Lower leg skin (tissue), 4 donors: ENCODE measurements at regions not wholly inside any gene's neighbourhood (a gene's known extent, or its start where the extent isn't known, plus 50 kb on each side); places are given as distances from the start of the nearest gene placed in this dataset.
"Not testable (repeated sequence)": the region's sequence is repeated elsewhere in the genome, so short reads cannot be mapped to it uniquely, and the experiment has no call there.

Experiments used
- DNase-seq, 2 donors: peaks; one replicate each; pipeline ENCODE4 v3.0.0-alpha.2; 2019; ENCODE audit warnings: low spot score in 2 of 2
- H3K4me3 ChIP-seq: fragments of 200-600 bp; sonication (generic); 2 replicates; pipeline ENCODE4 v1.5.1; 2017; ENCODE audit warnings: mild to moderate bottlenecking, low read depth; ENCODE audit not compliant: poor library complexity, severe bottlenecking
- CTCF ChIP-seq, 3 donors: fragments of 450-650 bp; IDR thresholded peaks; one replicate each; pipeline ENCODE4 v1.5.1; 2016; ENCODE audit warnings: antibody characterized with exemption in 3 of 3, mild to moderate bottlenecking in 3 of 3, moderate library complexity in 2 of 3
- POLR2A ChIP-seq, 2 donors: fragments of 450-650 bp; IDR thresholded peaks; one replicate each; pipeline ENCODE4 v1.6.1; 2016 to 2017; ENCODE audit warnings: antibody characterized with exemption in 2 of 2, mild to moderate bottlenecking in 1 of 2, moderate library complexity in 1 of 2
- WGBS, 2 donors: methylation state at CpG; one replicate each; pipeline ENCODE4 v1.1.5; 2018; 5-methylcytosine and 5-hydroxymethylcytosine counted together
- intact Hi-C: fragments of 100-400 bp; cut with DNase I; formaldehyde crosslinking; loops from one replicate; pipeline ENCODE4 v1.15.0; 2023; ENCODE audit warnings: low total_unique reads

- H3K4me3 ChIP-seq, result no peak overlapping the region
Observed at GRCh38 chr20:53865901-53866793, 204.2 kb downstream of the BCAS1 start.

DNA sequence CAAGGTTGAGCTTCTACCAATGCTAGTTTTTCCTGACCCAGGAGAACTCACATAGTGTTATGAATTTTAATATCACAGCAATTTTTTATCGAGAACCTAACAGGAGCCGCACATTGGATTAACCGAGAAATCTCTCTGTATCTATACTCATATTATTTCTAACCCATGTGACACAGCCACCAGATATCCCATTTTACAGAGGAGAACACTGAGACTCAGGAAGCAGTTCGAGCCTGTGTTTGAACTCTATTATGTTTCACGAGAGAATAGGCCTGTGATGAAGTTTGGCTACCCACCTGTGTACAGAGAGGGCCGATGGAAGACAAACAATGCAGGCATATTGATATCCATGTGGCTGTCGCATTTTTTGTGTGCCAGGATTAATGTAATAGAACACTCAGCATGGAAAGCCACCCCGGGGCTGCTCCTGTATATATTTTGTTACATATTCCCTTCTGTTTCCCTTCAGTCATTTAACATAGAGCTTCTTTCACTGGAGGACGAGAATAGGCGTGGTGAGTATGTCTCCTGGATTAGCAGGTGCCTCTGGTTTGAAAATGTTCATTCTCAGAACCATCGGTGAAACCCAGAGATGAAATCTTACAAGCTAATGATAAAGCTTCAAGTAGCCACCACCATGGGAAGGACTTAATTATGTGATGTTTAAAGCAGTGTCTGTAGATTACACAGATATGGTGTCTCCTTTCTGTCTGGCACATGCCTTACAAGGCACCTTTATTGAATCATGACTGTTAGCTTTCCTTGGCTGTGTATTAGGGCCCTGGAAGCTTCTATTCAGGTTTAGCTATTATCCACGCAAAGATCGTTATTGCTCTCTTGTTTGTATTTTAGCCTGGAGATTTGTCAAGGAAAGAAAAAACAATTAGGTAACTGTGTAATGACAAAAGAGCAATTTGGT is 205.4 kb downstream of the BCAS1 start:
- DNase-seq, H3K4me3 ChIP-seq: not testable (repeated sequence)
- intact Hi-C loops, result loop anchor here (10.0 kb wide), 1 partner anchor 70 kb away; no protein-coding TSS in a partner anchor
- 67 to 69% methylated on average over 13 of the region's 13 CpGs for WGBS, 2 donors

More at GRCh38 chr20:53865901-53866793, 204.2 kb downstream of the BCAS1 start:
- intact Hi-C loops, result loop anchor here (10.0 kb wide), 1 partner anchor 71 kb away; no protein-coding TSS in a partner anchor
- DNase-seq, result peak in 1 of 2 donors; percentile 28
- TF ChIP-seq POLR2A (IDR thresholded peaks at IDR 0.05) (no peak), CTCF (IDR thresholded peaks at IDR 0.05) (no peak)
- 11 to 14% methylated on average over 7 of the region's 7 CpGs for WGBS, 2 donors

- 48 to 50% methylated on average over 10 of the region's 10 CpGs for WGBS, 2 donors
- H3K4me3 ChIP-seq, DNase-seq: not testable (repeated sequence)
- intact Hi-C loops, result loop anchor here (10.0 kb wide), 1 partner anchor 69 kb away; no protein-coding TSS in a partner anchor
Observed at GRCh38 chr20:53863923-53864641, 206.3 kb downstream of the BCAS1 start.

GRCh38 chr20:53863535-53863922 is 206.9 kb downstream of the BCAS1 start:
- not testable (repeated sequence) for DNase-seq, H3K4me3 ChIP-seq
- 94 to 95% methylated on average over 3 of the region's 3 CpGs for whole genome bisulfite sequencing, 2 donors
- intact Hi-C loops, result loop anchor here (10.0 kb wide), 1 partner anchor 69 kb away; no protein-coding TSS in a partner anchor

DNA sequence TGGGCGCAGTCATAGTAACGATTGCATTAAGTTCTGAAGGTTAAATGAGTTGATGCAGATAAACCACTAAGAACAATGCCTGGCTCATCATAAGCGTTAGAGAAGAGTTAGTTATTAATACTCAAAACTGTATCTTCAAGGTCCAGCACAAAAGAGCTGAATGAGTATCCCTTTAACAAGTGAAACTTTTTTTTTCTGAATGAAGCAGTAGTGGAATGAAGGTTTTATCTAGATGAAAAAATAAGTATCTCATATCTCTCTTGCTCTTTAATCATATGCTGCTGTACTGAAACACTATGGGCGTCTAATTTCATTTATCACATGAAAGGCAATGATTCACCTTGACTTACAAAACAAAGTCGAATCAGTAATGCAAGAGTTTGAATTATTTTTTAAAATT is 207.4 kb downstream of the BCAS1 start:
- H3K4me3 ChIP-seq, DNase-seq: not testable (repeated sequence)
- intact Hi-C loops, result loop anchor here (10.0 kb wide), 1 partner anchor 68 kb away; no protein-coding TSS in a partner anchor
- 78 to 85% methylated on average over 5 of the region's 5 CpGs for WGBS, 2 donors

DNA sequence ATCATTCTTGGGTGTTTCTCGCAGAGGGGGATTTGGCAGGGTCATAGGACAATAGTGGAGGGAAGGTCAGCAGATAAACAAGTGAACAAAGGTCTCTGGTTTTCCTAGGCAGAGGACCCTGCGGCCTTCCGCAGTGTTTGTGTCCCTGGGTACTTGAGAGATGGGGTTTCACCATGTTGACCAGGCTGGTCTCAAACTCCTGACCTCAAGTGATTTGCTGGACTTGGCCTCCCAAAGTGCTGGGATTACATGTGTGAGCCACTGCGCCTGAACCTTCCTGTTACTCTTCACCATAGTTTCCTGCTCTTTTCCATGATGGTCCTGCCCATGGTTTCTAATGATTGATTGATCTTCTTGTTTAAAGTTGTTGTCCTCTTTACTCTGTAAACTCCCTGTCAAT is 207.9 kb downstream of the BCAS1 start:
- intact Hi-C loops, result loop anchor here (10.0 kb wide), 1 partner anchor 68 kb away; no protein-coding TSS in a partner anchor
- not testable (repeated sequence) for DNase-seq, H3K4me3 ChIP-seq
- WGBS, 2 donors, result 97 to 100% methylated on average over 4 of the region's 4 CpGs

DNA sequence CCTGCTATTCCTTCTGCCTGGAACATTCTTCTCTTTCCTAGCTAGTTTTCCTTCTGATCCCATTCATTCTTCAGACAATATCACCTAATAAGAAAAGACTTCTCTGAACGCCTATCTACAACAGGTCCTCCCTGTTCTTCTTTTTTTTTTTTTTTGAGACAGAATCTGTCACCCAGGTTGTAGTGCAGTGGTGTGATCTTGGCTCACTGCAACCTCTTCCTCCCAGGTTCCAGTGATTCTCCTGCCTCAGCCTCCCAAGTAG is 208.3 kb downstream of the BCAS1 start:
- 91 to 96% methylated on average over 1 of the region's 1 CpG for WGBS, 2 donors
- H3K4me3 ChIP-seq, DNase-seq: not testable (repeated sequence)
- intact Hi-C loops, result loop anchor here (10.0 kb wide), 1 partner anchor 67 kb away; no protein-coding TSS in a partner anchor

DNA sequence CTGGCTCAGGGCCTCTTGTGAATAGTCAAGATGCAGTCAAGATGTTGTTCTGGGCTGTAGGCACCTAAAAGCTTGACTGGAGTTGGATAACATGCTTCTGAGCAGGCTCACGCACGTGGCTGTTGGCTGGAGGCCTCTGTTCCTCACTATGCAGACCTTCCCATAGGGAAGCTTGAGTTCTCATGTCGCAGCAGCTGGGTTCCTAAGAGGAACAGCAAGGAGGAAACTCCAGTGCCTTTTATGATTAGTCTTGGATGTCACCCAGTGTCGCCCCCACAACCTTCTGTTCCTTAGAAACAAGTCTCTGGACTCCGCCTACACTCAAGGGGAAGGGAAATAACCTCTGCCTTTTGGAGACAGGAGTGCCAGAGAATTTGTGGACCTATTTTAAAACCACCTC is 210.7 kb downstream of the BCAS1 start:
- WGBS, 2 donors, result 32 to 39% methylated on average over 5 of the region's 5 CpGs

GRCh38 chr20:53859009-53859408 is 211.4 kb downstream of the BCAS1 start:
- 93 to 95% methylated on average over 5 of the region's 5 CpGs for WGBS, 2 donors
- DNase-seq, intact Hi-C loops, H3K4me3 ChIP-seq: not testable (repeated sequence)

More for the DNA sequence above, 210.7 kb downstream of the BCAS1 start:
- DNase-seq, result peak in 1 of 2 donors; percentile 42
- TF ChIP-seq POLR2A (IDR thresholded peaks at IDR 0.05), result no peak
- no peak for TF ChIP-seq CTCF (IDR thresholded peaks at IDR 0.05)
- no peak overlapping the region for H3K4me3 ChIP-seq
- intact Hi-C loops, result loop anchor here (10.0 kb wide), 1 partner anchor 65 kb away; no protein-coding TSS in a partner anchor

- intact Hi-C loops, H3K4me3 ChIP-seq, DNase-seq: not testable (repeated sequence)
- 95% methylated on average over 3 of the region's 3 CpGs for WGBS, 2 donors
Observed at GRCh38 chr20:53858516-53858915, 211.9 kb downstream of the BCAS1 start.
